Spleen (tissue), 7 donors: ENCODE measurements at regions not wholly inside any gene's neighbourhood (a gene's known extent, or its start where the extent isn't known, plus 50 kb on each side); places are given as distances from the start of the nearest gene placed in this dataset.

Experiments used
- POLR2A ChIP-seq, 3 donors: fragments of 450-650 bp; IDR thresholded peaks; one replicate each; pipeline ENCODE4 v1.5.1; 2017; ENCODE audit warnings: antibody characterized with exemption in 3 of 3, mild to moderate bottlenecking in 1 of 3
- POLR2AphosphoS5 ChIP-seq, 3 donors: sonication (generic); formaldehyde crosslinking; IDR thresholded peaks; one replicate each; pipeline ENCODE4 v1.5.1; 2017; ENCODE audit warnings: antibody characterized with exemption in 3 of 3
- TF ChIP-seq, protein P1 (sequence below), 11 experiments: fragments of 200-600 bp in 7 of 11; fragments of 450-650 bp in 4 of 11; sonication (generic) in 4 of 11; IDR thresholded peaks in 8 of 11; conservative IDR thresholded peaks in 3 of 11; 1 replicate in 7 of 11; 2 replicates in 4 of 11; pipeline versions ENCODE4 v1.4.0 to v1.8.0; 2016 to 2021; ENCODE audit warnings: antibody characterized with exemption in 11 of 11, inconsistent platforms in 4 of 11, mild to moderate bottlenecking in 1 of 11
- donor health status: DM: no; HTN: no; CAD: no; lungs with moderate emphysema.
- donor health status: DM: no; HTN: no; CAD: no.
- donor health status: DM: no; HTN: no; CAD: no.

DNA sequence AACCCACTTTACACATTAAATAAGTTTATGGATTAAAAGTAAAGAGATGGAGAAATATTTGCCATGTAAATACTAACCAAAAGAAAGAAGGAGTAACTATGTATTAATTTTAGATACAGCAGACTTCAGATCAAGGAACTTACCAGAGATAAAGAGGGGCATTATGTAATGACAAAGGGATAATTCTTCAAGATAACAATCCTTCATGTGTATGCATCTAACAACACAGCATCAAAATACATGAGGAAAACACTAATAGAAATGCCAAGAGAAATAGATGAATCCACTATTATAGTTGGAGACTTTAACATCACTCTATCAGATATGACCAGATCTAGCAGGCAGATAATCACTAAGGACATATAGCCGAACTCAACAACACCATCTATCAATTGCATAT is 149.8 kb upstream of the ANKRD55 start:
- TF ChIP-seq, protein P1, sequence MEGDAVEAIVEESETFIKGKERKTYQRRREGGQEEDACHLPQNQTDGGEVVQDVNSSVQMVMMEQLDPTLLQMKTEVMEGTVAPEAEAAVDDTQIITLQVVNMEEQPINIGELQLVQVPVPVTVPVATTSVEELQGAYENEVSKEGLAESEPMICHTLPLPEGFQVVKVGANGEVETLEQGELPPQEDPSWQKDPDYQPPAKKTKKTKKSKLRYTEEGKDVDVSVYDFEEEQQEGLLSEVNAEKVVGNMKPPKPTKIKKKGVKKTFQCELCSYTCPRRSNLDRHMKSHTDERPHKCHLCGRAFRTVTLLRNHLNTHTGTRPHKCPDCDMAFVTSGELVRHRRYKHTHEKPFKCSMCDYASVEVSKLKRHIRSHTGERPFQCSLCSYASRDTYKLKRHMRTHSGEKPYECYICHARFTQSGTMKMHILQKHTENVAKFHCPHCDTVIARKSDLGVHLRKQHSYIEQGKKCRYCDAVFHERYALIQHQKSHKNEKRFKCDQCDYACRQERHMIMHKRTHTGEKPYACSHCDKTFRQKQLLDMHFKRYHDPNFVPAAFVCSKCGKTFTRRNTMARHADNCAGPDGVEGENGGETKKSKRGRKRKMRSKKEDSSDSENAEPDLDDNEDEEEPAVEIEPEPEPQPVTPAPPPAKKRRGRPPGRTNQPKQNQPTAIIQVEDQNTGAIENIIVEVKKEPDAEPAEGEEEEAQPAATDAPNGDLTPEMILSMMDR (IDR thresholded peaks at IDR 0.05 in 8 of 11, conservative IDR thresholded peaks at IDR 0.05 in 3 of 11), result no peak
- TF ChIP-seq POLR2A (IDR thresholded peaks at IDR 0.05), result no peak
- no peak for TF ChIP-seq POLR2AphosphoS5 (IDR thresholded peaks at IDR 0.05)
